GM19240 (cell line): ENCODE measurements at regions not wholly inside any gene's neighbourhood (a gene's known extent, or its start where the extent isn't known, plus 50 kb on each side); places are given as distances from the start of the nearest gene placed in this dataset.

ENCODE experiments used
- DNase-seq: peaks from one replicate; pipeline ENCODE4 v3.0.0; 2011; ENCODE audit warnings: low spot score; ENCODE audit not compliant: insufficient read length

DNA sequence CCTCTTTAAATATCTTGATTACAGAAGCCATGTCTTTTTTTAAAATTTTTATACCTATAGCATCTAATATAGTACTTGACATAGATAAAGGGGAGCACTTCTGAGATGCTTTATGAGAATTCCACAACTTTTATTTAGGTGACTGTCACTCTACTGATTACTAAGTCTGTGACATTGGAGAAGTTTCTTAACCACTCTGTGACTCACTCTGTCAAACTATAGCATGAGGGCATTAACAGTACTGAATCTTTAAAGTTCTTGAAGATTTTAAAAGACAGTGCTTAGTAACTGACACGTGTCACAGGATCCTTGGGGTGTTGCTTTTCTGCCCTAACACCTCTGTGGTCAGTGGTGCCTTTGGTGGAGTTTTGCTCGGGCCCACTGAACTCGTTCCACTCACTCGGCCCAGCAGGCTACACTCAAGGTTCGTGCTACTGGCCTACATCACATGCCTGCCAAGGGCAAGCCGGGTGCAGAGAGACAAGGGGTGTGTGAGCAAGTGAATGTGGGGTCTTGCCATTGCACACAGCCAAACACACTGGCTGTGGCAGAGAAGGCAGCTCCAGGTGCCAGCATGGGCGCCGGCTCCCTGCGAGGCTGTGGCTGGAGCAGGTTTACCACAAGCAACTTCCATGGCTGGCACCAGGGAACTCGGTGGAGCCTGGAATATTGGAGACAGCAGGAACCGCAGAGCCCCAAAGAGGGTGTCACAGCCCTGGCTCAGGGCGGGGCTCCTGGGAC lies 734.0 kb upstream of the CDH7 start:
- no peak for DNase-seq

DNA sequence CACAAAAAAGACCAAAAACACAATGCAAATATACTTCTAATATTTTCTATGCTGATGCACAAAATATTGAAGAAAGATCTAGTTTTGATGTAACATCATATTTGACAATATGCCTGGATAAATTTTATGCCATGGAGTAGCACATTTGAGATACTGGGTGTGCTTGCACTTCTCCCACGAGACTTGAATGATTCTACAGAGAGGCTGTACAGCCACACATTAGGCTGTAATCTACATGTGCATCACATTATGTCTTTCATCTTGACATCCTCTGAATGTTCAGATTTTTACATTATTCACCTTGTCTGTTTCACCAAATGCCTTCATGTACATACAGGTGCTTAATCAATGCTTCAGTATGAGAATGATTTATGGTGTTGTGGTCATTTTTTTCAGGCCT lies 756.4 kb upstream of the CDH7 start:
- DNase-seq: no peak

DNA sequence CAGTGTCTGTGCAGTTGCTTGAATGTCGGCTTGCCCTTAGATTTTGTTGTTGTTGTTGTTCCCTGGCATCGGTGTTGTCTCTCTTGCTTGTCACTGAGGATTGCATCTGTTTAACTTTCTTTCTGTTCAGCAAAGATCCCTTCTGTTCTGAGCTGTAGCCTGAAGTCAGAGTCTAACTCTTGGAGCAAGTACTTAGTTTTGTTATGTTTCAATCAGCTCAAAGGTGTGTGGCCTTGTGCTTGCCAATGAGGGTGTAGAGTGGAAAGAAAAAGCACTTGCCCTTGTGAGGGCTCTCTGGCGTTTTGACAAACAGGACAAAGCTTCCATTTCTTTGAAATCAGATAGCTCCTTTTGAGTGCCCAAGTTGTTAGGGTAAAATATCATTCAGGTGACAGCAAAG lies 757.1 kb upstream of the CDH7 start:
- no peak for DNase-seq

DNA sequence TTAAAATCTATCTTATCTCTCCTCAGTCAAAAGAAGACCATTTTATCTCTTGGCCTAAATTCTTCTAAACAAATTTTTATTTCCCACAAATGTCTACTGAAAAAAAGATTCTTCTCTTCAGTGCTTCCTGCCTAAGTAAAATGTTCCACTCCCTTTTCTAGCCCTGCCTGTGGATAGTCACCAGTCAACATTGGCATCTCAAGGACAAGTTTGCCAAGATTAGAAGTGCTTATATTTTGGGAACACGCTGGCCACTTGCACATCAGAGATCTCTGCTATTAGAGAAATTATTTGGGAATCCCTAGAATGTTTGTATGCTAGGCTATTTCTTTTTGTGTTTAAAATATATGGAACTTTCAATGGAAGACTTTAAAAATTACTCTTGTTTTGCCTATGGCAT lies 758.2 kb upstream of the CDH7 start:
- DNase-seq: no peak

DNA sequence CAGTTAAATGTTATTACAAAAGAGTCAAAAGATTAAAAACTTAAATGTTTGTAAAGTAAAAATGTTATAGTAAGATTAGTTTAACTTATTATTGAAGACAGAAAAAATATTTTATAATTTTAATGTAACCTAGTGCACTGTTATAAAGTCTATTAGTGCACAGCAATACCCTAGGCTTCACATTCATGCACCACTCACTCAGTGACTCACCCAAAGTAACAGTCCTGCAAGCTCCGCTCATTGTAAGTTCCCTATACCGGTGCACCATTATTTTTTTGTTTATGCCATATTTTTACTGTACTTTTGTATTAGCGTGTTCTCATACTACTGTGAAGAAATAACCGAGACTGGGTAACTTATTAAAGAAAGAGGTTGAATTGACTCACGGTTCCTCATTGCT lies 759.7 kb upstream of the CDH7 start:
- no peak for DNase-seq

DNA sequence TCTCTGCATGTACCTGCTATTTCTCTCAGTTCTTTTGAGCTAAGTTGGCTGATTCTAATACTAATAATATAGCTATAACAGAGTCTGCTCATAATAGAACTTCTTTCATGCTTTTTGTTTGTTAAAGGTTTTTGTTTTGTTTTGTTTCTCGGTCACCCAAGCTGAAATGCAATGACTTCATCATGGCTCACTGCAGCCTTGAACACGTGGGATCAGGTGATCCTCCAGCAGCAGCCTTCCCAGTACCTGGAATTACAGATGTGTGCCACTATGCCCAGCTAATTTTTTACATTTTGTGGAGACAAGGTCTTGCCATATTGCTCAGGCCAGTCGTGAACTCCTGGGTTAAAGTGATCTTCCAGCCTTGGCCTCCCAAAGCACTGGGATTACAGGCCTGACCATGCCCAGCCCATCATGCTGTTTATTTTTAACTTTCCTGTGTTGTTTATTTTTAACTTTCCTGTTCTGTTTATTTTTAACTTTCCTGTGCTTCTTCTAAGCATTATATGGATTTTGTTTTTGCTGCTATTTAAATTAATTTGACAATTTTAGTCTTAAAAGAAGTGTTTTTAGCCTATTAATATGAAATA lies 763.8 kb upstream of the CDH7 start:
- DNase-seq: no peak

DNA sequence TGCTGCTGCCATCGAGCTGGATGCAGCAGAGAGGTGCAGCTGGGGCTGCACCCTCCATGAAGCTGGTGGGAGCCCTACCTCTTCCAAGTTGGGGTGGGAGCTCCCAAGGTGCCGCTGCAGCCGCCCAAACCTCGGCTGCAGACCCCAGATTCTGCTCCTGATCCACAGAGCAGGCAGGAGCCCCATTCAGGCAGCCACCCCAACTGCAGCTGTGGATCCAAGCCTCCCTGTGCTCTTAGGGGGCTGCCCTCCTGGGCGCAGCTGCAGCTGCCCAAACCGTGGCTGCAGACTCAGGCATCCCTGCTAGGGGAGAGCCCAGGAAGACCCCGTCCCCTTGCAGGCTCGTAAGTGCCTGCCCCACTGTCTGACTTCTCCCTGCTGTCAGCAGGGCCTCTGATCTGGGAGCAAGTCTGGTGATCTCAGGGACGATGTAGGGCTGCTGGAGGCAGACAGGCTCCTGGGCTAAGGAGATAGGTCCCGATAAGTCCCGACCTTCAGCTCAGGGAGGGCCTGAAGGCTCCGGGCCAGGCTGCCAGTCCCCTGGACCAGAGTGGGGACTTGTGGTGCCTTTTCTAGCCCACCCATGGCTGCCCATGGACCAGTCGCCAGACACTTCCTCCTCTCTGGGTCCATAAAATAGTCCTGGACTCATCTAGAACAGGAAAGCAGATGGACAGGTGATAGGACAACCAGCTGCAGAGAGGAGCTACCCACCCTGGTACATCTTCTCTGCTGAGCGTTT lies 767.1 kb upstream of the CDH7 start:
- DNase-seq: no peak

DNA sequence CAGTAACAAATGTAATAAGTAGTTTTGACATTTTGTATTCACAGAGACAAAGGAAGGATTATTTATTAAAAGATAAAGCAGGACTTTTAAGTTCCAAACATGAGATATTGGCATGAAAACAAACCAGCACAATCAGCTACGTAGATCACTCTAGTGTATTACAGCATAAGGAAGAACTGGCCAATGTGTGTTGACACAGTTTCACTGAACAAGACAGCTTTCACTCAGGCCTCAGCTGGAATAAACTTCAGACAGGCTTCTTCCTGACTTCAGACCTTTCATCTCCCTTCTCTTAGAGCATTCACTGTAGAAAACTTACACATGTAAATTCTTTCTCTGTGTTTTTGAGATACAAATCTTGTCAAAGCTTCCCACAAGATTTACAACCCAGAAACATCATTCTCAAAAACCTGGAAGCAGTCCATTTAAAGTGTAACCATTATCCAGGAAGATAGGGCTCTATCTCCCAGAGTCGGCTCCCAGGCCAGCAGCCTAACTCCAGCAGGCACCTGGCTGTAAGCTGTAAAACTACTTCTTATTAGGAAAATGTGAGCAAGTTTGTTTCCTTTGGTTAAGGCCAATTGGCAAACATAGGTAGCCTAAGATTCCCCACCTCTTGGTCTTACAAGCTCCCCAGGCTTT lies 768.3 kb upstream of the CDH7 start:
- DNase-seq: no peak

DNA sequence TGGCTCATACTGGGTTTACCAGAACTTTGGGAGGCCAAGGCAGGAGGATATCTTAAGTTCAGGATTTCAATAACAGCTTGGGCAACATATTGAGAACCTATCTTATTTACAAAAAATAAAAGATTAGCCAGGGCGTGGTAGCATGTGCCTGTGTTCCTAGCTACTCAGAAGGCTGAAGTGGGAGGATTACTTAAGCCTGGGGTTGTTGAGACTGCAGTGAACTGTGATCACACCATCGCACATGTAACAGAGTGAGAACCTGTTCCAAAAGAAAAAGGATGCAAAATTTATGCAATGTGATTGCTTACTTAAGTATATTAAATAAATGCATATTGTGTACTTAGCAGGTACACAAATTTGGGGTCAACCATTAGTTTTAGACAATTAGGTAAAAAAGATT lies 768.9 kb upstream of the CDH7 start:
- DNase-seq: no peak

DNA sequence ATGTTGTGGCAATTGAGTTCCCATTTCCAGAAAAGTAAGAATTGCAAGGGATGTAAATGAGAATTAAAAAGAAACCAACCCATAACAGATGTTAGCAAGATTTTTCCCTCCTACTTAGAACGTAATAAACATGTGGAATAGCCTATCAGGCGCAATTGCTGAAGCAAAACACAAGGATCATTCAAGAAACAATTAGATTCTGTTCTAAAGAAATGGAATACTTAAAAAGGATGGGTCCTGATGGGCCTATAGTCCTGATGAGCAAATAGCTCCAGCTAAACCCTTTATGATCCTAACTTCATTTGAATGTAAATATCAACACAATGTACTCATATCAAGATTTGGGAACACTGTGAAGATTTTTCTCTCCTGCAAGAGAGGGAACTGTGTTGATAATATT lies 771.0 kb upstream of the CDH7 start:
- no peak for DNase-seq

DNA sequence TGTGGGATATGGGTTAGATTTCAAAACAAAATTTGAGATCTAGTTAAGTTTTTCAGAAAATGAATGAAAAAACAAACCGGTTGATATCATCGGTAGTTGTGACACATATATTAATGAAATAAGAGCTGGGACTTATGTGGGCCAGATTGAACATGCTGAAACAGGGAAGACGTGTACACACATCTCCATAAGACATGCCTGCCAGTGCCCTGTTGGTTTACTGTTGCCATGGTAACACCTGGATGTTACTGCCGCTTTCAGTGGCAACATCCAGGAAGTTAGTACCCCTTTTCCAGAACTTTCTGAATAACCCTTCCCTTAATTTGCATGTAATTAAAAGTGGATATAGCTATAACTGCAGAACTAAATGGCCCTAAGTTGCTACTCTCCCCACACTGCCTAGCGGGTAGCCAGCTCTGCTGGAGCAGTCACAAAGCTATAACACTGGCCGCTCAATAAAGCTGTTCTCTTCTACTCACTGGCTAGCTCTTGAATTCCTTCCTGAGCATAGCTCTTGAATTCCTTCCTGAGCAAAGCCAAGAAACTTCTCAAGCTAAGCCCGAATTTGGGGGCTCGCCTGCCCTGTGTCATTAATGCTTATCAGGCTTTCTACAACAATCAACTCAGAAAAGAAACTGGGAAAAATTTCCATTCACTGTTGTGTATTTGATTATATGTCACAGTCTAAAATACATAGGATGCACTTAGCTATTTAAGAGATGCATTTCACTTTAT lies 776.3 kb upstream of the CDH7 start:
- DNase-seq: no peak

DNA sequence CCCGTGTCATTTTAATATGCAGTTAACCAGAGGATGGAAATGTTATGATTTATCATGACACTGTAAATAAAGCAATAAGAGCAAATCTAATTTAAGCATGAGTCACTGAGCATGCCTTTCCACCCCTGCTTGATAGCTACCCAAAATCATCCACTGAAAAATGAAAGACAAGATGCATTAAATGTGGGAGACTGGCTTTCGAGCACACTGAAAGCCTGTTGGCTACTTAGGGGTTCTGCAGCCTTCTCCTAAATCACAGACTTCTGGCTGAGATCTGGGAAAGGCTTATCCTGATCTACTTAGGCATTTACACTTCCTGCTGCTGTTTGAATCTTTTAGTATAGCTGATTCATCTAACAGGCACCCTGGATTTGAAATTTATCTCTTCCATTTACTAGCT lies 778.3 kb upstream of the CDH7 start:
- DNase-seq: no peak

DNA sequence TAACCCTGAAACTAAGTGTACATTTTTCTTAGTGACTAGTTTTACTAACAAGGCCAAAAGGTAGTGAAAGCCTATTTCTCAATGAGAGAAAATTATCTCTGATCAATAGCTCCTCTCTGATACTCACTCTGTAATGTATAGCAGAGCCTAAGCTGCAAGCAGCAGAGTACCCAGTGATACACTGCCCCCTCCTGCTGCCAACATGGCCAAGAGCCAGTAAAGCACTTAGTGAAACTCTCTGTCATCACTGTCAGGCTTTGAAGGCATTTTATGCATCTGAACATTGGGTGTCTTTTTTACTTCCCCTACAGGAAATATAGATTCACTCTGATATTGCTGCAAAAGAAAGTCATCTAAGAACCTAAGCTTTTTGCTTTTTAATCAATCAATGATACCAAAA lies 784.1 kb upstream of the CDH7 start:
- DNase-seq: no peak

DNA sequence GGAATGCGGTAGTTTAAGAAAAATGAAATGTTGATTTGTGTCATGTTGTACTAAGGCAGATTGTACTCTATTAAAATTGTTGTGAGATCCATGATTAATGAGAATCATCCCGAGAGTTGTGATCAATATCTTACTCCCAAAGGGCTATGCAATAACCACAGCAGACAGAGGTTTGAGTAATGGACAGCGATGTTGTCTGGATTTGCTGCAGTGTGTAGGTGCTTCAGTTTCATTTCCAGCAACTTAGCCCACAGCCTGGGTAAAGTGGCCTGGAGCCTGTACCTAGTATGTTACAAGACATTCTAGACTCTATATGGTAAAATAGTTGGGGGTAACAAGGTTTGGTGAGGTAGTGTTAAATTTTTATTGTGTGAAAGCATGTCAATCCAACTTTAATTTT lies 794.3 kb upstream of the CDH7 start:
- DNase-seq: no peak

DNA sequence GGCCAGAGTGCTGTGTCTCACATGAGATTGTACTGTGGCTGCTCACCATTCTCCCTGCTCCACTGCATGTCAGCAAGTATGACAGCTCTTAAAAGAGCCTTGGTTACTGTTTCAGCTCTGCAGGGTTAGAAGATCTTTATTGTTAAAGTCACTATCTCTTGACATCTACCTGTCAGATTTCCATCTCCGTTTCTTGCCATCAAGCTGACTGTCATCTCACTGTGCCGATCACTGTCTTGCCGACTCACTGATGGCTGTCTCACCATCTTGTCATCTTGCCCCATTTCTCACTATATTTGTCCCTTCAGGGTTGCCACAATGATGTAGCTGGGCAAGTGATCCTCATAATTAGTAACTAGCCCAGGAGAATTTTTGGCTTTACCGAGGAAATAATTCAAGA lies 800.9 kb upstream of the CDH7 start:
- DNase-seq: no peak

DNA sequence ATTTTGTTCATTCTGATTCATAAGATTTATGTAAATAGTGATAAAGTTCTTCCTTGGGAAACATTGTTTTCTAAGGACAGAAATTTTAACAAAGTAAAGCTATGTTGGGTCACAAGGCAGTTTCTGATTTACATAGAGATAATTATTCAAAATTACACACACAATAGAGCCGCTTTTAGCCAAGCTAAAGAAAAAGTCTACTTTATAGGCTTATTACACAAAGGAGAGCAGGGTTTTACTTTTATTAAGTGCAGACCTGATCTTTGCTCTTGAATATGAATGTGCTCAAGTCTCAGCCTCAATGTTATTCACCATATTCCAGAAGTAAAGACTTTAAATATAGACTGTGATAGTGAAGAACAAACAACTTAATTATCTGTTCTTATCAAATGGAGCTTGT lies 787.8 kb upstream of the LINC00305 start:
- DNase-seq: no peak

DNA sequence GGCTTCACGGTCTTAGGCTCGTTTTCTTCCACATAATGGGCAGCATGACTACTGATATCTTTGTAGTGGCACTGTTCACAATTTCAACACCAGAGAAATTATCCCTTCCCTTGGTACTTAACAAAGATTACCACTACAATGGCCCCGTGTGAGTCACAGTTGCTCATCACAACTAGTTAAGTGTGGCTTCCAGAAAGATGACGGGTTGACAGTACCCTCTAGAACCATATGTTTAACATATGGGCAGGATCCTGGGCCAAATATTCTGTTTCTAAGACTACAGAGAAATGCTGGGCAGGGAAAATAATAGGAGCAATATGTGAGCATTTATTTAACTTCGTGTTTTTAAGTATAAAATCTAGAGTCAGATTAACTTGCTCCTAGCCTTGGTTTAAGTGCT lies 780.1 kb upstream of the LINC00305 start:
- DNase-seq: no peak

DNA sequence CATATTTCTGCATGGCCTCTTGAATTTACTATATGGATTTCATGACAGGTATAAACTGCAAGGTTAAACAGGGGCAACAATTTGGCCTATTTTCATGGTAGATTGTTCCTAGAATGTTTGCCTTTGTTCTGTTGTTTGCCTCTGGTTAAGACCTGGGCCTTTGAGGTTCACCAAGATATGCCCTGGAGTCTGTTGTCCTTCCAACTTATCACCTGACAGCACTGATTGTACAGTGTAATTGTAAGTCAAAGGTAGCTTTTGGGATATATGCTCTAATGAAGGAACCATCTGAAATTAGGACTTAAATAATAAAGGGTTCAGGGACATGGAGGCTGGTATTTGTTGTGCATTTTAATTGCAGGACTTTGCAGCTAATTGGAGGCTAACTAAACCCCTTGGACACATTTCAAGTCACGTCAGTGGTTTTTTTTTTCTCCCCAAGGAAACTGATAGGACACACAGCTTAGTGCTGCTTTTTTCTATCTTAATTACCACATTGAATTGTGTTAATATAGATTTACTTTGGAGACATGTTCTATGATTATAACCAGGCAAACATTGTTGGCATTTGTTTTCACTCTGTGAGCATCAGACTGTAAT lies 771.2 kb upstream of the LINC00305 start:
- DNase-seq: no peak

DNA sequence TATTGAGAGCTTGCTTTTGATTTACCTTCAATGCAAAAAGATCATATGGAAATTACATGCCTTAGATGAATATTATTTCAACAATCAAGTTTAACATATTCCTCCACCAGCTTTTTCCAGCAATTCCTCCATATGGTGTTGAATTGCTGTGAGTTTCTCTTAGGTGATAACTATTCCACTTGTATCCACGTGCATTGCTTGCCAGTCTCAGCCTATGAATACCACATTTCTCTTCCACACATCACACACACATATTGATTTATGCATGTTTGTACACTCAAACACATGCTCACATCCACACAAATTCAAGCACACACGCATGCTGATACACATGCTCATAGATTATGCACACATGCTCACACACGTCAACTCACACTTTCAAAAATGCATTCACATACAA lies 770.0 kb upstream of the LINC00305 start:
- DNase-seq: no peak

DNA sequence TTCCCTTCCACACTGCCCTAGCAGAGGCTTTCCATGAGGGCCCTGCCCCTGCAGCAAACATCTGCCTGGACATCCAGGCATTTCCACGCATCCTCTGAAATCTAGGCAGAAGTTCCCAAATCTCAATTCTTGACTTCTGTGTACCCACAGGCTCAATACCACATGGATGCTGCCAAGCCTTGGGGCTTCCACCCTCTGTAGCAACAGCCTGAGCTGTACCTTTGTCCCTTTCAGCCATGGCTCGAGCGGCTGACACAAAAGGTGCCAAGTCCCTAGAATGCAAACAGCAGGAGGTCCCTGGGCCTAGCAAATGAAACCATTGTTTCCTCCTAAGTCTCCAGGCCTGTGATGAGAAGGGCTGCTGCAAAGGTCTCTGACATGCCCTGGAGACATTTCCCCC lies 744.5 kb upstream of the LINC00305 start:
- DNase-seq: no peak

DNA sequence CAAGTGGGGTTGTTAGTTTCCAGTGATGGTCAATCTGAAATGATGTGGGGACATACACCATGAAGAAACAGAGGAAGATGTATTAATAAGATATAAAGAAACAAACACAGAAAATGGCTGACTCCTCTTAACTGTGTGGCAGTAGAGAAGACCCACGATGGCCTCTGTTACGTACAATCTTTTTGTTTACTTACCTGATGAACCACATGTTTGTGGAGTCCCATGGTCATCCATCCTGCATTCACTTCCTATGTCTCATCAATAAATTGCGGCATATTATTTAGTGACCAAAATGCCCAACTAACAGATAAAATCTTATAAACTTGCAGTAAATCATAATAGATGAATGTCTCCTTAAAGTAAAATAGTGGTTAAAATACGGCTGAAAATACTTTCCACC lies 740.1 kb upstream of the LINC00305 start:
- no peak for DNase-seq
